ENCODE measurements at regions not wholly inside any gene's neighbourhood (a gene's known extent, or its start where the extent isn't known, plus 50 kb on each side); places are given as distances from the start of the nearest gene placed in this dataset.

DNA sequence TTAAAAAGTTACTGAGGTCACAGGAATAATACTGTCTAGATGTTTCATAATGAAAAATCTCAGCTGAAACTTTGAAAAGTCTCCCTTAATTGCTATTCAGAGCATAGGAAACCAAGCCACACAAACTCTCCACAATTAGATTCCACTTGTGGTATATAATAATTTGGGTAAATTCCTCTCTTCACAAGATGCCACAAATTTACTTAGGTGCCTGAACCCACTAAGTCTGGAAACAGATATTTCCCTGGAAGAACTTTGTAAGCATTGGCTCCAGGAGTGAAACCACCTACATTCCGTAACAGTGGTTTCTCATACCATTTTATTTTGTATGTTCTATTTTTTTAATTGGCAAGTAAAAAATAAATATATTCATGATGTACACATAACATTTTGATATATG lies 493.4 kb downstream of the SEMA3D start:
- Histone ChIP-seq H3K4me3 (no peak overlapping the region), H3K27ac (no peak overlapping the region), H3K9me3 (replicated peaks in 1 of 3) (no peaks in the 10 kb centered on the region), H3K4me1 (replicated peaks in 1 of 2) (peaks cover 0 to 5% of the 10 kb centered on the region in 2 donors), H3K27me3 (no peaks in the 10 kb centered on the region), H3K36me3 (replicated peaks in 1 of 2) (no peaks in the 10 kb centered on the region)
- DNase-seq: no peak
- TF ChIP-seq CTCF (IDR thresholded peaks at IDR 0.05): no peak
- TF ChIP-seq POLR2A (IDR thresholded peaks at IDR 0.05): no peak
- intact Hi-C loops (cut with DNase I): no loop called here
- WGBS, 4 donors: 87 to 94% (median 89%) methylated on average over 1 of the region's 1 CpG

GRCh38 chr7:84688671-84689070 lies 494.1 kb upstream of the SEMA3A start:
- intact Hi-C loops (cut with DNase I): no loop called here
- no peak overlapping the region for H3K27ac ChIP-seq
- H3K4me1 ChIP-seq (replicated peaks in 1 of 2): no peaks in the 10 kb centered on the region
- H3K36me3 ChIP-seq (replicated peaks in 1 of 2): no peaks in the 10 kb centered on the region
- no peaks in the 10 kb centered on the region for H3K27me3 ChIP-seq
- H3K9me3 ChIP-seq (replicated peaks in 1 of 3): no peaks in the 10 kb centered on the region
- no peak overlapping the region for H3K4me3 ChIP-seq
- DNase-seq: no peak
- TF ChIP-seq POLR2A (IDR thresholded peaks at IDR 0.05) (no peak), CTCF (IDR thresholded peaks at IDR 0.05) (no peak)

DNA sequence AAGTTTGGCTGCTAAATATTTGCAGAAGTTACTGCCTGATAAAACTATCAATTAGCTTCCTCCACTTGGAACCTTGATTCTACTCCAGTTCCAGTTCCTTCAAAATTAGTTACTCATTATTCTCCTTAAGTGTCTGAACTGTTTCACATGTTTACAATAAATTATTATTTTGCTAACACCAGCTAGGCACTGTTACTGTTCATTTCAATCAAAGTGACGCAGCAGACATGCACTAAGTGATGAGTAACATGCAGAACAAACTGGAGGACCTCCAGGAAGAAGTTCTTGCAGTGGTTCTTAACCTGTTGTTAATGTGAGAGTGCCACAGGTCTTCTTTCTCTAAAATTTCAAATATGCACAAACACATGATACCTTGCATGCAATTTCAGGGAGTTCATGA lies 491.8 kb upstream of the SEMA3A start:
- Histone ChIP-seq H3K4me3 (no peak overlapping the region), H3K27ac (no peak overlapping the region), H3K4me1 (replicated peaks in 1 of 2) (no peaks in the 10 kb centered on the region), H3K9me3 (replicated peaks in 1 of 3) (no peaks in the 10 kb centered on the region), H3K27me3 (no peaks in the 10 kb centered on the region), H3K36me3 (replicated peaks in 1 of 2) (no peaks in the 10 kb centered on the region)
- intact Hi-C loops (cut with DNase I): no loop called here
- TF ChIP-seq CTCF (IDR thresholded peaks at IDR 0.05) (no peak), POLR2A (IDR thresholded peaks at IDR 0.05) (no peak)
- WGBS, 4 donors: 60 to 86% (median 73%) methylated on average over 1 of the region's 1 CpG
- DNase-seq: no peak

DNA sequence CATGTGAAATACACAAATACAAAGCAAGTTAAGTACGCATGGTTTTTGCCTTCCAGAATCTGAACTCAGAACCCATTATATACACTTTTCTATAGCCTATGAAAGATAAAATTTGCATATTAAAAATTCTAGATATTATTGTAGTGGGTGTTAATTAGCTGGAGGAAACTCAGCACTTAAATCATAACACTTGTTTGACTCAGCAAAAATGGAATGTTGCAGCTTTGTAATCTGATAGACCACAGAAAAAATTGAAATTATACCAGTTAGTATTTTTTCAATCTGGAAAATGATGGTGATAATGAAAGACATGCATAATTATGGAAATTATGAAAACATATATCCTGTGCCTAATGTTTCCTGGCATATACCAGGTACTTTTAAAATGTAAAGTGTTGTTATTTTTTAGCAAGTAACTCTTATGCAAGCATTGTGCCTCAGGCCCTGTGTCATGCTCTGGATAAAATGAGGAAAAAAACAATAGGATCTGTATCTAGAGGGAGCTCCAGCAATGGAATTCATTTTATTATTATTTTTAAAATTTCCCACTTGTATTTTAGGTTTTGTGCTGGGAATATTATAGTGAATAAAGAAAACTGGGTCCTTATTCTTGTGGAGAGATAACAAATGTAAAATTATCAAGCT lies 490.4 kb upstream of the SEMA3A start:
- 92 to 95% (median 94%) methylated on average over 1 of the region's 1 CpG for WGBS, 4 donors
- Histone ChIP-seq H3K36me3 (replicated peaks in 1 of 2) (no peaks in the 10 kb centered on the region), H3K4me1 (replicated peaks in 1 of 2) (no peaks in the 10 kb centered on the region), H3K27me3 (no peaks in the 10 kb centered on the region), H3K27ac (no peak overlapping the region), H3K4me3 (no peak overlapping the region), H3K9me3 (replicated peaks in 1 of 3) (no peaks in the 10 kb centered on the region)
- DNase-seq: no peak
- intact Hi-C loops (cut with DNase I): no loop called here
- TF ChIP-seq POLR2A (IDR thresholded peaks at IDR 0.05): no peak
- TF ChIP-seq CTCF (IDR thresholded peaks at IDR 0.05): no peak
